Activated CD4-positive, alpha-beta T cell treated with anti-CD3 and anti-CD28 coated beads for 48 hours (primary cell): ENCODE measurements at regions not wholly inside any gene's neighbourhood (a gene's known extent, or its start where the extent isn't known, plus 50 kb on each side); places are given as distances from the start of the nearest gene placed in this dataset.

Experiments used
- DNase-seq: peaks from one replicate; pipeline ENCODE4 v3.0.0-alpha.2; 2020

GRCh38 chr4:134465417-134465816 lies 263.8 kb upstream of the PABPC4L start:
- DNase-seq, result no peak

GRCh38 chr4:134463771-134464170 lies 262.2 kb upstream of the PABPC4L start:
- DNase-seq, result no peak

DNA sequence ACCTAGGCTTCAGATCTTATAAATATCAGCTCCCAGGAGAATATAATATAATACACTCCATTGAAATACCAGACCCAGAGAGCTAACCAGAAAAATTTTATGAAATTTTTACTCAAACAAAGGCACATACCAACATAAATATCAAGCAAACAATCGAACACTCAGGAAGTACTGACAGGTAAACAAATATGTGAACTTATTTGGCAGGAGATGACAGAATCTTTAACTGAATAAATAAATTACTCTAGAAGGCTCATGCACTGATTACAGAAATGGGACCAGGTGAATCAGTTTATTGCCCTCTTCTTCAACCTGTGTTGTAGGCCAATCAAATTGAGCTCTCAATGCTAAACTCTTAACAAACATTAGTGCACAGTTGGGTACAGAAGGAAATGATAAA lies 225.2 kb upstream of the PABPC4L start:
- DNase-seq, result no peak

DNA sequence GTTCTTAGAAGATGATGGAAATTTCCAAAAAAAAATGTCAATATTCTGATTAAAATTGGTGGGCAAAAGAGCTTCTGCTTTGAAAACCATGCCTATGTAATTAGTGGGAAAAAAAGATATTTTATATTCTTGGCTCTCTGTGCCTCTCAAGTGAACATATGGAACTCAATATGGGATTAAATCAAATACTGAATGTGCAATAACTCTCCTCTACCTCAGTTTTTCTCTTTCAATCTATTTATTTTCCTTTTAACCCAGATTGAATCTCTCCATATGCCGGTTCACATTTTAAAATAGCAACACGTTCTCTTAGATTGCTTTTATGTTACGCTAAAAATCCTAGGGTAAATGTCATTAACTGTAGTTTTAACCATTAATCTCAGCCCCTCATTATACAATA lies 224.2 kb upstream of the PABPC4L start:
- no peak for DNase-seq

GRCh38 chr4:134422776-134423175 lies 221.2 kb upstream of the PABPC4L start:
- no peak for DNase-seq

DNA sequence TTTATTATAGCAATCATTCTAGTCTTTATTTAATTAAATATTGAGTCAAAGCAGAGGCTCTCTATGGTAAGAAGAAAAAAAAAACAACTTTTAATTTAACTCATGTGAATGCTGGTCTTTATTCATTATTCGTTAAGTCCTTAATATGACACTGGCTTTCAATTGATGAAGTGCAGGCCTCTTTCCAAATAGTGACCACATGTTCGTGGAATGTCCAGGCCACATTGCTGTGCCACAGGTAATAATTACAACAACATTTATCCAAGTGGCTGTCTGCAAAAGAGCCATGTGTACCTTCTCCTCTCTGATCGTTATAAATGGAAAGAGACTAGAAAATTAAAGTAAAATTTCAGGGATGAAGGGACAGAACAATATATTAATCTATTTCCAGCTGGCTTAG lies 220.1 kb upstream of the PABPC4L start:
- no peak for DNase-seq

DNA sequence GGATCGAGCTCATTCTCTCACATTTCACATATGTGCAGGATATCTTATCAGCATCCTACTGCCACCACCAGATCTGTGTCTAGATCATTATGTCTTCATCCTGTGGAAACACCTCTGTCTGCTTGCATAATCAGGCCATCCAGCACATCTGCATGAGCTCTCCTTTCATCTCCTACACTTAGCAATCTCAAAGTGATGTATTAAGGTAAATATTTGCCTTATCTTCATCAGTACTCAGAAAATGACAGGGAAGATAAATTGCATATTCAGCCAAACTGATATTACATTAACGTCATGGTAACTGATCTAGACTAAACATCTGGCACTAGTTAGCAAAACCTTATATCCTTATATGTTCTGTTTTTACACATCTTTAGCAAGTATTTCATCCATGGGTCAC lies 207.3 kb upstream of the PABPC4L start:
- no peak for DNase-seq

- DNase-seq, result no peak
Measured at GRCh38 chr4:134401798-134402197, 200.2 kb upstream of the PABPC4L start.

GRCh38 chr4:134393592-134393991 lies 192.0 kb upstream of the PABPC4L start:
- no peak for DNase-seq

- no peak for DNase-seq
Measured at GRCh38 chr4:134390319-134390718, 188.7 kb upstream of the PABPC4L start.

DNA sequence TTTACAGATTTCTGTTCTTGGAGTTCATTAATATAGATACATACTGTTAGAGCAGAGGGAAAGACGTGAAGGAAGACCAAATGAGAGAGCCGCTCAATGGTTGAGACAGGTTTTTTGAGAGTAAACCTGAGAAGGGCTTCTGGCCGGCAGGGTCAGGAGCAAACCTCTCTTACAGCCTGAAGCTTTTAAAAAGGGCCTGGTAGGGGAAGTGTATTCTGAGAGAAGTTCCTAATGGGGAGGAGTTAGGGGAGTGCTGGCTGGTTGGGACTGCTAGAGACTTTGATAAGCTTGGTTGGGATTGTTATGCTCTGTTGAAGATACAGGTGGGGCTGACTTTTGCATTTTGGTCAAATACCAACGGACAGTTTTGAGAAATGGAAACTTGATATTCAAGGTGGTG lies 186.8 kb upstream of the PABPC4L start:
- DNase-seq, result no peak

DNA sequence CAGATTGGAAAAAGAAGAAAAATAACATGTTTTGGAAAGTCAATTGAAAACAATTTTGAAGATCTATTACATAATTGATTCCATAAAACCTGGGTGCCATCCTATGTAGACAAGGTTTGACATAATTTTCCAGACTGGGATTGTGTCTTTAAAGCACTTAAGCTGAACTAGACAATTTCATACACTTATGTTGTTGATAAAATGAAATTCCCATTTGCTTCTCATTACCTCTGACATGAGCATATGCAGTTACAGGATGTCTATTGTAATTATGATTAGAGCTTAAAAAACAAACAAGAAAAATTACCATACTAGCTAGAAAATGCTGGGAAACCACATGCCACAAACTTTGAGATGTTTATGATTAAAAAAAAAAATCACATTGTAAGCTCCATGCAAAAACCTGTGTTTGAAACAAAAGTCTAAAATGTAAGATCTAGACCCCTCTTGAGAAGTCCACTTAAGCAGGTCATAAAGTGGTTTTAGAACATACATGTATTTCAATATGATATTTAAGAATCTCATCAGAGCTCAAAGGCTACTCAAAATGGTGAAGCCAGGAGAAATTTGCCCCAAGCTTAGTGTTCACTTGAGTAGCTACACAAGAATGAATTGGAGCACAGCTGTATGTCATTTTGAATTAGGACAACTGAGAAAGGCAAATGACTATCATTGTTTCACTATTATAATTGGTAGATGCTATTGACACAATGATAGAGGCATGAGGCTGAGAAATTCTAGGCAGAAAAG lies 181.1 kb upstream of the PABPC4L start:
- no peak for DNase-seq

DNA sequence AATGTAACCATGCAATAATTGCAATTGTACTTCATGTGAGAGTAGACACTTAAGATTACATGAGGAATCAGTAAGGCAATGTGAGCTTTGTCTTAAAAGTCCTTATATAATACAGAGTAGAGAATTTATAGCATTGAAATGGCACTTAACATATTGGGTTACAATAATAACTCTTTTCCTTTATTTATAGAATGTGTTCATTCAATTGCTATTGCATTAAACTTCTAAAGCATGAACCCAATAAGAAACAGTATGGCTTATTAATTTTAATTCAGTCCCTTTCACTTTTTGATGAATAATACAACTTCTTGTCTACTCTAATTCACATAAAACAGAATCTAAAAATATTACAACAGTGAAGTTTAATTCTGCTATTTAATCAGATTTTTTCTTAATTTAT lies 174.2 kb upstream of the PABPC4L start:
- no peak for DNase-seq

GRCh38 chr4:134365852-134366251 lies 164.3 kb upstream of the PABPC4L start:
- no peak for DNase-seq

- no peak for DNase-seq
Measured at GRCh38 chr4:134364928-134365327, 163.3 kb upstream of the PABPC4L start.

- no peak for DNase-seq
Measured at GRCh38 chr4:134345244-134345643, 143.7 kb upstream of the PABPC4L start.

- no peak for DNase-seq
Measured at GRCh38 chr4:134343656-134344055, 142.1 kb upstream of the PABPC4L start.

GRCh38 chr4:134343081-134343480 lies 141.5 kb upstream of the PABPC4L start:
- DNase-seq, result no peak

DNA sequence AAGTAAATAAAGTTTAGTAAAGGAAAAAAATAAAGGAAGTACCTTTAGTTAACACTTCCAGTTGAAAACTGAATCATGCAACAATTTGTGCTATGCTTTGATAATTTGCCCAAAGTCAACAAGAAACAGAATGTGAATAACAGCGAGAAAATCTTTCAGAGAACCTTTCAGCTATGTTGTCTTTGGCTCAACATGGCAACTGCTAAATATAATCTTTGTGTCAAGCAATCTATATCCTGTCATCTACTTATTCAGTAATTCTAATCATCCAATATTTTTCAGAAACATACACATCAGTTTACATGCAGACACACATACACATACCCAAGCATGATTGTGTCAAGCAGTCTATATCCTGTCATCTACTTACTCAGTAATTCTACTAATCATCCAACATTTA lies 136.0 kb upstream of the PABPC4L start:
- no peak for DNase-seq

- DNase-seq, result no peak
Measured at GRCh38 chr4:134328741-134329140, 127.2 kb upstream of the PABPC4L start.

- no peak for DNase-seq
Measured at GRCh38 chr4:134327274-134328122, 125.9 kb upstream of the PABPC4L start.

GRCh38 chr4:134326866-134327265 lies 125.3 kb upstream of the PABPC4L start:
- DNase-seq, result no peak

DNA sequence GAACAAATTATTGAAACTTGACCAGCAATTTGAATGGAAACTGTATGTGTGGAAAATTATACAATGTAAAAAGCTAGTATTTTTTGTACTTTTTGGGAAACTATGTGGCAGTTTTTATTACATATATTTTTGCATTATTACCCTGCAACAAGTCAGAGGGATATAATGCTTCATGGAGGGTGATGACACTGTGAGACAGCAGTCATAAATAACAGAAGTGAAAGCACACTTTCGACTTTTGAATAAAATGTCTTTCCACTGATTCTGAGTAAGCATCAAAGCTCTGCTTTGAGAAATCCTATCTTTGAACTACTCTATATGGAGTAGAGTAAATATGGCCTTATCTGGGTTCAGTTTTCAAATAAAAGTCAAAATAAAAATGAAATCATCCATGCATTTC lies 122.6 kb upstream of the PABPC4L start:
- no peak for DNase-seq

- DNase-seq, result no peak
Measured at GRCh38 chr4:134320048-134320447, 118.5 kb upstream of the PABPC4L start.
